Hepatocyte (in vitro differentiated cells): ENCODE measurements at regions not wholly inside any gene's neighbourhood (a gene's known extent, or its start where the extent isn't known, plus 50 kb on each side); places are given as distances from the start of the nearest gene placed in this dataset.

Experiments
- DNase-seq: peaks from one replicate; pipeline ENCODE4 v3.0.0-alpha.2; 2016; ENCODE audit warnings: low spot score
- H2AFZ ChIP-seq: fragments of 200-600 bp; sonication (generic); 2 replicates; pipeline ENCODE4 v1.6.0; 2016; ENCODE audit warnings: antibody characterized with exemption, mild to moderate bottlenecking
- H3K27ac ChIP-seq: fragments of 200-600 bp; sonication (generic); 2 replicates; pipeline ENCODE4 v1.5.1; 2016; ENCODE audit warnings: mild to moderate bottlenecking
- H3K27me3 ChIP-seq: fragments of 200-600 bp; sonication (generic); 2 replicates; pipeline ENCODE4 v1.6.1; 2016
- H3K36me3 ChIP-seq: fragments of 200-600 bp; sonication (generic); replicated peaks from 2 replicates; pipeline ENCODE4 v1.5.1; 2016; ENCODE audit warnings: low read depth; ENCODE audit not compliant: insufficient read depth
- H3K4me1 ChIP-seq: fragments of 200-600 bp; sonication (generic); 2 replicates; pipeline ENCODE4 v1.5.1; 2016; ENCODE audit warnings: mild to moderate bottlenecking, moderate library complexity; ENCODE audit not compliant: insufficient read depth
- H3K4me2 ChIP-seq: fragments of 200-600 bp; sonication (generic); 2 replicates; pipeline ENCODE4 v1.6.0; 2016
- H3K4me3 ChIP-seq: fragments of 200-600 bp; sonication (generic); 2 replicates; pipeline ENCODE4 v1.5.1; 2016; ENCODE audit warnings: mild to moderate bottlenecking
- H3K79me2 ChIP-seq: fragments of 200-600 bp; sonication (generic); 2 replicates; pipeline ENCODE4 v1.6.0; 2017; ENCODE audit warnings: mild to moderate bottlenecking
- H3K9me2 ChIP-seq: fragments of 200-600 bp; sonication (generic); replicated peaks from 2 replicates; pipeline ENCODE4 v1.6.0; 2017; ENCODE audit warnings: mild to moderate bottlenecking; ENCODE audit not compliant: insufficient read depth
- H3K9me3 ChIP-seq: fragments of 200-600 bp; sonication (generic); 2 replicates; pipeline ENCODE4 v1.5.1; 2016; ENCODE audit warnings: low read depth, mild to moderate bottlenecking
- H4K20me1 ChIP-seq: fragments of 200-600 bp; sonication (generic); 2 replicates; pipeline ENCODE4 v1.6.0; 2016; ENCODE audit warnings: mild to moderate bottlenecking; ENCODE audit not compliant: insufficient read depth, poor library complexity, severe bottlenecking
- EZH2 ChIP-seq: fragments of 200-600 bp; sonication (generic); IDR thresholded peaks from 2 replicates; pipeline ENCODE4 v1.6.1; 2016; ENCODE audit warnings: antibody characterized with exemption, mild to moderate bottlenecking, borderline replicate concordance
- EZH2phosphoT487 ChIP-seq: fragments of 200-600 bp; sonication (generic); IDR thresholded peaks from one replicate; pipeline ENCODE4 v1.6.1; 2018; ENCODE audit warnings: antibody characterized with exemption, mild to moderate bottlenecking, low read depth, moderate library complexity; ENCODE audit not compliant: unreplicated experiment, severe bottlenecking
- WGBS: methylation state at CpG from one replicate; pipeline ENCODE4 v1.1.6; 2016; ENCODE audit warnings: low lambda C conversion rate; ENCODE audit errors: missing lambda C conversion rate; 5-methylcytosine and 5-hydroxymethylcytosine counted together
- TF ChIP-seq, protein P1 (sequence below): fragments of 200-600 bp; sonication (generic); IDR thresholded peaks from 2 replicates; pipeline ENCODE4 v1.5.1; 2016; ENCODE audit warnings: antibody characterized with exemption, mild to moderate bottlenecking; ENCODE audit not compliant: poor library complexity

DNA sequence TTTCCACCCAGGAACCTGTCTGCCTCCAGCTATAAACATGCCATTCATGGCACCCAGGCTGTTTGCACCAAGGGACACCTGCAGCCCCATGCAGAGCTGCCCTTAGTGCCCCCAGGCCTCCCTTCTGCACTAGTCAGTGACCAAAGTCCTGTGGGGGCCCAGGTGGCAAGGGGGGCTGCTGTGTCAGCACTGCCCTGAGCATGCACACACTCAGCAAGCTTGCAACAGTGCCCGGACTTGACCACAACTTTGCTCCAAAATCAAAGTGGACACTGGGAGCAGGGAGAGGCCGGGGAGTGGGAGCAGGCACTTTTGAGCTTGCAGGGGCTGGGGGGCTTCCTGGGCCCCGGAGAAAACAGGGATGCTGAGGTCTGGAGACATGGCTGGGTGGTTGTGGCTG, 192.9 kb upstream of the MBL2 start:
- TF ChIP-seq EZH2phosphoT487 (no peak), EZH2 (no peak)
- TF ChIP-seq, protein P1, sequence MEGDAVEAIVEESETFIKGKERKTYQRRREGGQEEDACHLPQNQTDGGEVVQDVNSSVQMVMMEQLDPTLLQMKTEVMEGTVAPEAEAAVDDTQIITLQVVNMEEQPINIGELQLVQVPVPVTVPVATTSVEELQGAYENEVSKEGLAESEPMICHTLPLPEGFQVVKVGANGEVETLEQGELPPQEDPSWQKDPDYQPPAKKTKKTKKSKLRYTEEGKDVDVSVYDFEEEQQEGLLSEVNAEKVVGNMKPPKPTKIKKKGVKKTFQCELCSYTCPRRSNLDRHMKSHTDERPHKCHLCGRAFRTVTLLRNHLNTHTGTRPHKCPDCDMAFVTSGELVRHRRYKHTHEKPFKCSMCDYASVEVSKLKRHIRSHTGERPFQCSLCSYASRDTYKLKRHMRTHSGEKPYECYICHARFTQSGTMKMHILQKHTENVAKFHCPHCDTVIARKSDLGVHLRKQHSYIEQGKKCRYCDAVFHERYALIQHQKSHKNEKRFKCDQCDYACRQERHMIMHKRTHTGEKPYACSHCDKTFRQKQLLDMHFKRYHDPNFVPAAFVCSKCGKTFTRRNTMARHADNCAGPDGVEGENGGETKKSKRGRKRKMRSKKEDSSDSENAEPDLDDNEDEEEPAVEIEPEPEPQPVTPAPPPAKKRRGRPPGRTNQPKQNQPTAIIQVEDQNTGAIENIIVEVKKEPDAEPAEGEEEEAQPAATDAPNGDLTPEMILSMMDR = no peak
- H3K4me1 ChIP-seq = peaks cover 14% of the 10 kb centered on the region
- 97% methylated on average over 3 of the region's 3 CpGs for WGBS
- H3K9me2 ChIP-seq = no peaks in the 10 kb centered on the region
- H3K27ac ChIP-seq = no peak overlapping the region
- H3K79me2 ChIP-seq = no peaks in the 10 kb centered on the region
- no peak overlapping the region for H3K4me3 ChIP-seq
- no peak overlapping the region for H2AFZ ChIP-seq
- no peaks in the 10 kb centered on the region for H3K36me3 ChIP-seq
- H4K20me1 ChIP-seq = no peaks in the 10 kb centered on the region
- no peaks in the 10 kb centered on the region for H3K9me3 ChIP-seq
- H3K4me2 ChIP-seq = no peak overlapping the region
- no peak for DNase-seq
- no peaks in the 10 kb centered on the region for H3K27me3 ChIP-seq

DNA sequence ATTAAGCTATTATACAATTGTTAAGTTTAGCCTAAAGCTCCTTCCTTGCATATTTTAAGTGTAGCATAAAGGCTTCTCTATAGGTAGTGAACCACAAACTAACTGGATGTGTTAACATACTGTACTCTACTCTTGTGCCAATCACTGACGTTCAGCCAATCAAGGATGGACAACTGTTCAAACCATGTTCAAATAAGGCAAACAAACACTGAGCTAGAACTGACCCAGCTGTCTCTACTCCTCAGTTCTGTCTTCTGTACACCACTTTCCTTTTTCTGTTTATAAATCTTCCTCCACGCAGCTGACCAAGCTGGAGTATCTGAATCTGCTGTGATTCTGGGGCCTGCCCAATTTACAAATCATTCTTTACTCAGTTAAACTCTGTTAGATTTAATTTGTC, 188.7 kb upstream of the MBL2 start:
- Histone ChIP-seq H2AFZ (no peak overlapping the region), H3K4me2 (no peak overlapping the region), H3K9me2 (no peaks in the 10 kb centered on the region), H3K4me3 (no peak overlapping the region), H3K79me2 (no peaks in the 10 kb centered on the region), H3K27me3 (no peaks in the 10 kb centered on the region), H3K36me3 (no peaks in the 10 kb centered on the region), H4K20me1 (no peaks in the 10 kb centered on the region), H3K27ac (no peak overlapping the region), H3K4me1 (peaks cover 6% of the 10 kb centered on the region), H3K9me3 (no peaks in the 10 kb centered on the region)
- WGBS = 43% methylated on average over 2 of the region's 2 CpGs
- DNase-seq = no peak
- TF ChIP-seq EZH2 (no peak), EZH2phosphoT487 (no peak)
- TF ChIP-seq, protein P1 = no peak

DNA sequence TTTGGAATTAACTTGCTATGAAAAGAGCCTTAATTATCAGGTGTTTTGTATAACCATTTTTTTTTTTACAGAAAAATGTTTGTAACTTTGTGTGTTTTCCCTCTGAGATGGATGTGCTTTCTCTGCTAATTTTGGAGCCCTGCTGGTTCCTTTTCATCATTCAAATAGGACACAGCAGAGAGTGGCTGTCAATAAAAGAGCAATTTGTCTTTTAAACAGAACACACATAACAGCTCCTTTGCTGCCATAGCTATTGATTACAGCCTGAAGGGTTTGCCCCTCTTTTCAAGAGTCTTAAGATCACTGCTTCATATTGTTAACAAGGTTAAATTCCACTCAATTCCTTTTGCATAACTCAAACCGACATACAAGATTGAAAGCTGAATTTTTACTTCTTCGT, 187.2 kb upstream of the MBL2 start:
- no peak overlapping the region for H3K4me3 ChIP-seq
- H3K4me1 ChIP-seq = peaks cover 9% of the 10 kb centered on the region
- H3K36me3 ChIP-seq = no peaks in the 10 kb centered on the region
- 86% methylated on average over 2 of the region's 2 CpGs for WGBS
- no peaks in the 10 kb centered on the region for H3K9me3 ChIP-seq
- H3K9me2 ChIP-seq = no peaks in the 10 kb centered on the region
- no peaks in the 10 kb centered on the region for H3K79me2 ChIP-seq
- DNase-seq = no peak
- H2AFZ ChIP-seq = no peak overlapping the region
- TF ChIP-seq, protein P1 = no peak
- TF ChIP-seq EZH2phosphoT487 (no peak), EZH2 (no peak)
- no peak overlapping the region for H3K27ac ChIP-seq
- H3K4me2 ChIP-seq = no peak overlapping the region
- H4K20me1 ChIP-seq = no peaks in the 10 kb centered on the region
- H3K27me3 ChIP-seq = no peaks in the 10 kb centered on the region

DNA sequence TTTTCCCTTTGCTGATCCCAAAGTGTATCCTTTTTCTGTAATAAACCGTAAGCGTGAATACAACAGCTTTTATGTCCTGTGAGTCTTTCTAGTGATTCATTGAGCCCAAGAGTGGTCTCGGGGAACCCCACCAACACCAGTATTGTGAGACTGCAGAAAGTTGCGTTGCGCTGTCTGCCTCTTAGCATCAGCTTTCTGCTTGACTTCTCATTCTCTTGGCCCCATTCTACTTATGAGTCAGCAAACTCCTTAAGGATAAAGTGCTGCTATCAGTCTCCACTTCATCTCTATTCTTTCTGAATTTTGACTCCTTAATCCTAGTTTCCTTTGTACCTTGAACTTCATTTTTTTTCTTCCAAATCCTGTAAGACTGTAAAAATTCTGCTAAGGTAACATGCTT, 184.3 kb upstream of the MBL2 start:
- peak overlapping the region; percentile 58 for H3K27ac ChIP-seq
- H3K4me3 ChIP-seq = no peak overlapping the region
- no peaks in the 10 kb centered on the region for H4K20me1 ChIP-seq
- TF ChIP-seq, protein P1 = no peak
- TF ChIP-seq EZH2 = no peak
- TF ChIP-seq EZH2phosphoT487 = no peak
- H3K4me1 ChIP-seq = peaks cover 14% of the 10 kb centered on the region
- H2AFZ ChIP-seq = no peak overlapping the region
- WGBS = 81% methylated on average over 5 of the region's 5 CpGs
- H3K4me2 ChIP-seq = no peak overlapping the region
- no peaks in the 10 kb centered on the region for H3K27me3 ChIP-seq
- no peaks in the 10 kb centered on the region for H3K9me2 ChIP-seq
- H3K36me3 ChIP-seq = no peaks in the 10 kb centered on the region
- DNase-seq = no peak
- no peaks in the 10 kb centered on the region for H3K79me2 ChIP-seq
- H3K9me3 ChIP-seq = no peaks in the 10 kb centered on the region
